ENCODE measurements at regions not wholly inside any gene's neighbourhood (a gene's known extent, or its start where the extent isn't known, plus 50 kb on each side); places are given as distances from the start of the nearest gene placed in this dataset.

DNA sequence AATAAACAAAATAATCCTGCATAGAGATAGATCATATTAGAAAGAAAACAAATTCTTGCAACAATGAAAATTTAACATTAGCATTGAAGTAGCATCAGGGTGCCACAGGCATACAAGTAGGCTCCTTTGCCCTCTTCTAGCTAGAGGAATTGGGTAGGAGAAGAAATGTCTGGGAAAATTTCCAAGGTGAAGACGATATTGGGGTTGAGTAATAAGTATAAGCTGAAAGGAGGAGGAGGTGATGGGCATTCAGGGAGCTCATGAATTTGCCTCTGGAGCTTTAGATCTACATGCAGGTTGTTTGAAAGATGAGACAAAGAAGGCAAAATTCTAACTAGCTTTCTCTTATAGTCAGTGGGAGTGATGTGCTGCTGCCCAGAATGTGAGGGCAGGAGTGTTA is 504.9 kb downstream of the CCDC85A start:
- DNase-seq = no peak
- no peak overlapping the region for H2AFZ ChIP-seq (ENCODE audit: low read length)
- H3K9me2 ChIP-seq (replicated peaks; ENCODE audit: insufficient read depth, low read length) = no peaks in the 10 kb centered on the region
- H3K4me2 ChIP-seq (ENCODE audit: low read depth, low read length) = no peak overlapping the region
- no peak overlapping the region for H3K4me3 ChIP-seq (ENCODE audit: low read length)
- TF ChIP-seq CTCF (IDR thresholded peaks at IDR 0.05; ENCODE audit: low read length) (no peak), EZH2 (optimal IDR thresholded peaks at IDR 0.05; ENCODE audit: low read depth, low read length) (no peak), EZH2phosphoT487 (IDR thresholded peaks at IDR 0.05; ENCODE audit: low read length) (no peak)
- no peak overlapping the region for H3K9ac ChIP-seq (ENCODE audit: low read length)
- no peaks in the 10 kb centered on the region for H3K9me3 ChIP-seq (replicated peaks; ENCODE audit: insufficient read depth, low read length)
- no peaks in the 10 kb centered on the region for H3K36me3 ChIP-seq (replicated peaks; ENCODE audit: insufficient read depth, low read length)
- no peak overlapping the region for H3K27ac ChIP-seq (ENCODE audit: low read length)
- H3K4me1 ChIP-seq (ENCODE audit: low read length) = no peaks in the 10 kb centered on the region
- H3K27me3 ChIP-seq (replicated peaks; ENCODE audit: insufficient read depth, low read length) = no peaks in the 10 kb centered on the region
- no peaks in the 10 kb centered on the region for H3F3A ChIP-seq (ENCODE audit: insufficient read depth, low read length)
- no peaks in the 10 kb centered on the region for H3K79me2 ChIP-seq (ENCODE audit: low read length)
- H4K20me1 ChIP-seq (ENCODE audit: insufficient read depth, low read length) = no peaks in the 10 kb centered on the region

- H3F3A ChIP-seq (ENCODE audit: insufficient read depth, low read length) = no peaks in the 10 kb centered on the region
- no peaks in the 10 kb centered on the region for H3K36me3 ChIP-seq (replicated peaks; ENCODE audit: insufficient read depth, low read length)
- no peak overlapping the region for H3K9ac ChIP-seq (ENCODE audit: low read length)
- TF ChIP-seq EZH2 (optimal IDR thresholded peaks at IDR 0.05; ENCODE audit: low read depth, low read length) = no peak
- TF ChIP-seq CTCF (IDR thresholded peaks at IDR 0.05; ENCODE audit: low read length) = no peak
- no peak for TF ChIP-seq EZH2phosphoT487 (IDR thresholded peaks at IDR 0.05; ENCODE audit: low read length)
- no peaks in the 10 kb centered on the region for H3K9me3 ChIP-seq (replicated peaks; ENCODE audit: insufficient read depth, low read length)
- H3K27ac ChIP-seq (ENCODE audit: low read length) = no peak overlapping the region
- no peaks in the 10 kb centered on the region for H3K4me1 ChIP-seq (ENCODE audit: low read length)
- H3K27me3 ChIP-seq (replicated peaks; ENCODE audit: insufficient read depth, low read length) = no peaks in the 10 kb centered on the region
- H3K79me2 ChIP-seq (ENCODE audit: low read length) = no peaks in the 10 kb centered on the region
- no peak overlapping the region for H3K4me3 ChIP-seq (ENCODE audit: low read length)
- no peak for DNase-seq
- no peak overlapping the region for H3K4me2 ChIP-seq (ENCODE audit: low read depth, low read length)
- H3K9me2 ChIP-seq (replicated peaks; ENCODE audit: insufficient read depth, low read length) = no peaks in the 10 kb centered on the region
- H4K20me1 ChIP-seq (ENCODE audit: insufficient read depth, low read length) = no peaks in the 10 kb centered on the region
- no peak overlapping the region for H2AFZ ChIP-seq (ENCODE audit: low read length)
These were observed 509.7 kb downstream of the CCDC85A start for GRCh38 chr2:56693501-56693900.

GRCh38 chr2:56703001-56703400 is 519.2 kb downstream of the CCDC85A start:
- H3F3A ChIP-seq (ENCODE audit: insufficient read depth, low read length) = no peaks in the 10 kb centered on the region
- H3K9ac ChIP-seq (ENCODE audit: low read length) = no peak overlapping the region
- DNase-seq = no peak
- no peaks in the 10 kb centered on the region for H3K79me2 ChIP-seq (ENCODE audit: low read length)
- H2AFZ ChIP-seq (ENCODE audit: low read length) = no peak overlapping the region
- no peak overlapping the region for H3K4me3 ChIP-seq (ENCODE audit: low read length)
- H3K4me1 ChIP-seq (ENCODE audit: low read length) = no peaks in the 10 kb centered on the region
- no peak overlapping the region for H3K27ac ChIP-seq (ENCODE audit: low read length)
- H3K9me2 ChIP-seq (replicated peaks; ENCODE audit: insufficient read depth, low read length) = no peaks in the 10 kb centered on the region
- H3K36me3 ChIP-seq (replicated peaks; ENCODE audit: insufficient read depth, low read length) = no peaks in the 10 kb centered on the region
- TF ChIP-seq EZH2phosphoT487 (IDR thresholded peaks at IDR 0.05; ENCODE audit: low read length) (no peak), EZH2 (optimal IDR thresholded peaks at IDR 0.05; ENCODE audit: low read depth, low read length) (no peak), CTCF (IDR thresholded peaks at IDR 0.05; ENCODE audit: low read length) (no peak)
- H3K4me2 ChIP-seq (ENCODE audit: low read depth, low read length) = no peak overlapping the region
- no peaks in the 10 kb centered on the region for H3K27me3 ChIP-seq (replicated peaks; ENCODE audit: insufficient read depth, low read length)
- H4K20me1 ChIP-seq (ENCODE audit: insufficient read depth, low read length) = no peaks in the 10 kb centered on the region
- H3K9me3 ChIP-seq (replicated peaks; ENCODE audit: insufficient read depth, low read length) = no peaks in the 10 kb centered on the region
